ENCODE measurements at regions not wholly inside any gene's neighbourhood (a gene's known extent, or its start where the extent isn't known, plus 50 kb on each side); places are given as distances from the start of the nearest gene placed in this dataset.
A peak's percentile ranks its signal among the peaks of the same experiment; 100 is the strongest.

DNA sequence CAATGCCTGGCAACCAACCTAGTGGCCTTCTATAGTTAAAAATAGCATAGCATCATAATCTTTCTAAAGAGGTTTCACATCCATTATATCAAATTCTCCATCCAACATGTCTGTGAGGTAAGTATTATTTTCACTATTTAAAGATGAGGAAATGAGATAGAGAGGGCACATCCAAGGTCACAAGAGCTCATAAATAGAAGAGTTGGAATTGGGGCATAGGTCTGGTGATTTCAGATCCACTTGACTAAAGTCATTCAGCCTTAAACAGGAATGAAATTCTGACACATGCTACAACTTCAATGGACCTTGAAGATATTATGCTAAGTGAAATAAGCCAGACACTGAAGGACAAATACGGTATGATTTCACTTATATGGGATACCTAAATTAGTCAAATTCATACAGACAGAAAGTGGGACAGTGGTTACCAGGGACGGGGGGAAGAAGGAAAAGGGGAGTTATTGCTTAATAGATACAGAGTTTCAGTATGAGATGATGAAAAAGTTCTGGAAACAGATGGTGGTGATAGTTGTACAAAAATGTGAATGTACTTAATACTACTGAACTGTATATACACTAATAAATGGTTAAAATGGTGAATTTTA, 259.6 kb upstream of the NR4A3 start:
- no peak overlapping the region for H3K27ac ChIP-seq (ENCODE audit: extremely low read depth, low read depth, low read length)
- no peak overlapping the region for H3K4me3 ChIP-seq
- ATAC-seq: no peak
- H3K27me3 ChIP-seq (ENCODE audit: control insufficient read depth in 2 of 2, insufficient read depth in 2 of 2, low read length in 2 of 2): no peaks in the 10 kb centered on the region
- TF ChIP-seq FOXK1 (CRISPR knock-in tag; IDR thresholded peaks at IDR 0.05; ENCODE audit: borderline replicate concordance): no peak
- TF ChIP-seq MYC (IDR thresholded peaks at IDR 0.05; ENCODE audit: low read depth, low read length): no peak
- no peak for TF ChIP-seq MYC (CRISPR knock-in tag; IDR thresholded peaks at IDR 0.05; ENCODE audit: borderline replicate concordance, low read depth)
- in situ Hi-C loops (cut with MboI): no loop called here
- POLR2A ChIA-PET: no interaction called here
- no peak overlapping the region for H2AFZ ChIP-seq (ENCODE audit: low read depth, low read length)
- intact Hi-C loops (cut with micrococcal nuclease): no loop called here
- no peak overlapping the region for H3K9ac ChIP-seq (ENCODE audit: insufficient read depth in 1 of 2, low read depth in 2 of 2, low read length in 2 of 2)
- FAIRE-seq: no peak
- no peaks in the 10 kb centered on the region for H3K4me1 ChIP-seq (replicated peaks in 1 of 2; ENCODE audit: control insufficient read depth in 2 of 2, insufficient read depth in 2 of 2, low read length in 2 of 2)
- no peaks in the 10 kb centered on the region for H3K36me3 ChIP-seq (ENCODE audit: control insufficient read depth, insufficient read depth, low read length)
- CTCF ChIA-PET (ENCODE audit: low intra/inter-chr PET ratio): no interaction called here
- H3K9me1 ChIP-seq (ENCODE audit: control insufficient read depth, insufficient read depth, low read length): no peaks in the 10 kb centered on the region
- DNase-seq (ENCODE audit: extremely low read depth in 1 of 4, low spot score in 3 of 4): no peak
- H4K20me1 ChIP-seq (replicated peaks; ENCODE audit: control insufficient read depth, insufficient read depth, low read length): no peaks in the 10 kb centered on the region
- 8% methylated on average over 2 of the region's 2 CpGs for WGBS (ENCODE audit: insufficient coverage, low coverage, missing lambda C conversion rate)
- H3K79me2 ChIP-seq (ENCODE audit: control insufficient read depth, insufficient read depth, low read length): no peaks in the 10 kb centered on the region
- no peak overlapping the region for H3K4me2 ChIP-seq (ENCODE audit: insufficient read depth, low read length)
- no peaks in the 10 kb centered on the region for H3K9me3 ChIP-seq (replicated peaks; ENCODE audit: control insufficient read depth, insufficient read depth, low read depth, low read length)
- no TSS peak for BruUV-seq (replicated peaks)

DNA sequence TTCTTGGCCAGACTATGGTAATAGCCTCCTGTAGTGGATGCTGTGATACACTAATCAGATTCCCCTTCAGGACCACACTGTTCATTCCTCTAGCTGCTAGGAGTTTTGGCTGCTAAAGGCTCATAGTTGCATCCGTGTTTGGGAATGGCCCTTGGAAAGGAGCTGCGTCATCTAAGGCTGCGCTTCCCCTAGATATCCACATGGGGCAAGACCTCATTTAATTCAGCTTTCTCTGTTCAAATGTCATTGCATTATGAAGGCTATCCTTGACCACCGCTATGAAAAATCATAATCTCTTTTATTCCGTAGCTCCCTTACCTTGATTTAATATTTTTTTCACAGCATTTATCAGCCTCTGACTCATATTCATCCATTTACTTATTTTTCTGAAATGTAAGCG, 258.3 kb upstream of the NR4A3 start:
- intact Hi-C loops (cut with micrococcal nuclease) (no loop called here), in situ Hi-C loops (cut with MboI) (no loop called here)
- H3K79me2 ChIP-seq (ENCODE audit: control insufficient read depth, insufficient read depth, low read length): no peaks in the 10 kb centered on the region
- no peaks in the 10 kb centered on the region for H3K9me1 ChIP-seq (ENCODE audit: control insufficient read depth, insufficient read depth, low read length)
- DNase-seq (ENCODE audit: extremely low read depth in 1 of 4, low spot score in 3 of 4) (peak in 2 of 4 experiments; percentile 10 to 12), FAIRE-seq (no peak), ATAC-seq (peak; percentile 75)
- H3K36me3 ChIP-seq (ENCODE audit: control insufficient read depth, insufficient read depth, low read length): no peaks in the 10 kb centered on the region
- H3K9ac ChIP-seq (ENCODE audit: insufficient read depth in 1 of 2, low read depth in 2 of 2, low read length in 2 of 2): no peak overlapping the region
- H3K27ac ChIP-seq (ENCODE audit: extremely low read depth, low read depth, low read length): no peak overlapping the region
- H3K4me1 ChIP-seq (replicated peaks in 1 of 2; ENCODE audit: control insufficient read depth in 2 of 2, insufficient read depth in 2 of 2, low read length in 2 of 2): no peaks in the 10 kb centered on the region
- no peak overlapping the region for H3K4me2 ChIP-seq (ENCODE audit: insufficient read depth, low read length)
- CTCF ChIA-PET (ENCODE audit: low intra/inter-chr PET ratio): no interaction called here
- no peaks in the 10 kb centered on the region for H3K9me3 ChIP-seq (replicated peaks; ENCODE audit: control insufficient read depth, insufficient read depth, low read depth, low read length)
- no TSS peak for BruUV-seq (replicated peaks)
- H3K27me3 ChIP-seq (ENCODE audit: control insufficient read depth in 2 of 2, insufficient read depth in 2 of 2, low read length in 2 of 2): no peaks in the 10 kb centered on the region
- under 1% methylated on average over 6 of the region's 6 CpGs for WGBS (ENCODE audit: insufficient coverage, low coverage, missing lambda C conversion rate)
- POLR2A ChIA-PET: interaction anchor here (0.6 to 0.8 kb wide), 3 partner anchors 13 to 45 kb away, joined by 3 read pairs; no protein-coding TSS in a partner anchor
- no peak overlapping the region for H2AFZ ChIP-seq (ENCODE audit: low read depth, low read length)
- no peak overlapping the region for H3K4me3 ChIP-seq
- H4K20me1 ChIP-seq (replicated peaks; ENCODE audit: control insufficient read depth, insufficient read depth, low read length): no peaks in the 10 kb centered on the region
- TF ChIP-seq NFE2 (IDR thresholded peaks at IDR 0.05; ENCODE audit: low read depth): peak; percentile 78
- TF ChIP-seq FOXP1 (CRISPR knock-in tag; IDR thresholded peaks at IDR 0.05): no peak
- TF ChIP-seq CSDE1 (IDR thresholded peaks at IDR 0.05): no peak
- no peak for TF ChIP-seq KLF16 (IDR thresholded peaks at IDR 0.05)
- TF ChIP-seq, protein P1, sequence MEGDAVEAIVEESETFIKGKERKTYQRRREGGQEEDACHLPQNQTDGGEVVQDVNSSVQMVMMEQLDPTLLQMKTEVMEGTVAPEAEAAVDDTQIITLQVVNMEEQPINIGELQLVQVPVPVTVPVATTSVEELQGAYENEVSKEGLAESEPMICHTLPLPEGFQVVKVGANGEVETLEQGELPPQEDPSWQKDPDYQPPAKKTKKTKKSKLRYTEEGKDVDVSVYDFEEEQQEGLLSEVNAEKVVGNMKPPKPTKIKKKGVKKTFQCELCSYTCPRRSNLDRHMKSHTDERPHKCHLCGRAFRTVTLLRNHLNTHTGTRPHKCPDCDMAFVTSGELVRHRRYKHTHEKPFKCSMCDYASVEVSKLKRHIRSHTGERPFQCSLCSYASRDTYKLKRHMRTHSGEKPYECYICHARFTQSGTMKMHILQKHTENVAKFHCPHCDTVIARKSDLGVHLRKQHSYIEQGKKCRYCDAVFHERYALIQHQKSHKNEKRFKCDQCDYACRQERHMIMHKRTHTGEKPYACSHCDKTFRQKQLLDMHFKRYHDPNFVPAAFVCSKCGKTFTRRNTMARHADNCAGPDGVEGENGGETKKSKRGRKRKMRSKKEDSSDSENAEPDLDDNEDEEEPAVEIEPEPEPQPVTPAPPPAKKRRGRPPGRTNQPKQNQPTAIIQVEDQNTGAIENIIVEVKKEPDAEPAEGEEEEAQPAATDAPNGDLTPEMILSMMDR (IDR thresholded peaks at IDR 0.05 in 2 of 3, conservative IDR thresholded peaks at IDR 0.05 in 1 of 3; ENCODE audit: insufficient read depth in 2 of 3, low read depth in 1 of 3, low read length in 3 of 3): peak in 2 of 3 experiments; percentile 23 to 30; a peak in 1 of 6 replicates
- no peak for TF ChIP-seq RBBP5 (IDR thresholded peaks at IDR 0.05; ENCODE audit: borderline replicate concordance, insufficient read depth, low read length, poor library complexity, severe bottlenecking)
- no peak for TF ChIP-seq ZC3H4 (CRISPR knock-in tag; IDR thresholded peaks at IDR 0.05; ENCODE audit: borderline replicate concordance)
- TF ChIP-seq, protein P2, sequence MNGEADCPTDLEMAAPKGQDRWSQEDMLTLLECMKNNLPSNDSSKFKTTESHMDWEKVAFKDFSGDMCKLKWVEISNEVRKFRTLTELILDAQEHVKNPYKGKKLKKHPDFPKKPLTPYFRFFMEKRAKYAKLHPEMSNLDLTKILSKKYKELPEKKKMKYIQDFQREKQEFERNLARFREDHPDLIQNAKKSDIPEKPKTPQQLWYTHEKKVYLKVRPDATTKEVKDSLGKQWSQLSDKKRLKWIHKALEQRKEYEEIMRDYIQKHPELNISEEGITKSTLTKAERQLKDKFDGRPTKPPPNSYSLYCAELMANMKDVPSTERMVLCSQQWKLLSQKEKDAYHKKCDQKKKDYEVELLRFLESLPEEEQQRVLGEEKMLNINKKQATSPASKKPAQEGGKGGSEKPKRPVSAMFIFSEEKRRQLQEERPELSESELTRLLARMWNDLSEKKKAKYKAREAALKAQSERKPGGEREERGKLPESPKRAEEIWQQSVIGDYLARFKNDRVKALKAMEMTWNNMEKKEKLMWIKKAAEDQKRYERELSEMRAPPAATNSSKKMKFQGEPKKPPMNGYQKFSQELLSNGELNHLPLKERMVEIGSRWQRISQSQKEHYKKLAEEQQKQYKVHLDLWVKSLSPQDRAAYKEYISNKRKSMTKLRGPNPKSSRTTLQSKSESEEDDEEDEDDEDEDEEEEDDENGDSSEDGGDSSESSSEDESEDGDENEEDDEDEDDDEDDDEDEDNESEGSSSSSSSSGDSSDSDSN (IDR thresholded peaks at IDR 0.05; ENCODE audit: borderline replicate concordance in 1 of 2, low read depth in 2 of 2, low read length in 2 of 2): no peak
- peak; percentile 48 for TF ChIP-seq MAFG (tag; conservative IDR thresholded peaks at IDR 0.05)
- no peak for TF ChIP-seq ARNT (IDR thresholded peaks at IDR 0.05)
